NT2/D1 (cell line): ENCODE measurements at regions not wholly inside any gene's neighbourhood (a gene's known extent, or its start where the extent isn't known, plus 50 kb on each side); places are given as distances from the start of the nearest gene placed in this dataset.

Experiments used
- SUZ12 ChIP-seq: IDR thresholded peaks from 2 replicates; pipeline ENCODE4 v1.6.1; 2011; ENCODE audit not compliant: insufficient read length, insufficient read depth; ENCODE audit errors: extremely low read depth
- YY1 ChIP-seq: IDR thresholded peaks from 2 replicates; pipeline ENCODE4 v1.6.1; 2011; ENCODE audit not compliant: insufficient read length, insufficient read depth
- ZNF274 ChIP-seq: IDR thresholded peaks from 2 replicates; pipeline ENCODE4 v1.6.1; 2011; ENCODE audit warnings: mild to moderate bottlenecking, low read depth, low read length

- TF ChIP-seq SUZ12 (no peak), YY1 (no peak), ZNF274 (no peak)
Observed at GRCh38 chr2:217127744-217128143, 267.9 kb upstream of the TNP1 start.
